ENCODE measurements at regions not wholly inside any gene's neighbourhood (a gene's known extent, or its start where the extent isn't known, plus 50 kb on each side); places are given as distances from the start of the nearest gene placed in this dataset.
A peak's percentile ranks its signal among the peaks of the same experiment; 100 is the strongest.
"Not testable (repeated sequence)": the region's sequence is repeated elsewhere in the genome, so short reads cannot be mapped to it uniquely, and the experiment has no call there.

DNA sequence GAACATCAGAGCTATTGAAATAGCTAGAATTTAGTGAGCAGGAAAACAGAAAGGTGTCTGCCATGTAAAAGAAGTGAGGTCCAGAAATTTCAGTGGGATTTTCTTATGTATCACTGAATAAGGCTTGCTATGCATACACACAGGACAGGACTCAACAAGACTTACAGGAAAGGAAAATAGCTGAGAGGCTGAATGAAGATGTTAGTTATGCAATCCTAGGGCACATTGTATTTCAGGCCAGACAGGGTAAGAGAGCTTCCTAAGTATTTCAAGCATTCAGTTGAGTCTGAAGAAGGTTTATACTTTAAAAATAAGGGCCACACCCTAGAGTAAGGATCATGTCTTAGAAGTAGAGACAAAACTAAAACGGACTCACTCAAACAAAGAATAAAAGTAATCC, 419.9 kb upstream of the PRR20A start:
- DNase-seq (no peak), ATAC-seq (no peak)
- TF ChIP-seq POLR2A (IDR thresholded peaks at IDR 0.05), result no peak
- peaks cover 0 to 3% (median 0%) of the 10 kb centered on the region in 12 donors for H3K9me3 ChIP-seq
- H3K4me1 ChIP-seq, result no peaks in the 10 kb centered on the region
- WGBS, 4 donors, result 71 to 81% (median 80%) methylated on average over 1 of the region's 1 CpG
- H3K27ac ChIP-seq, result no peak overlapping the region
- H3K27me3 ChIP-seq, result no peaks in the 10 kb centered on the region
- intact Hi-C loops (cut with DNase I), result no loop called here
- no peak overlapping the region for H3K4me3 ChIP-seq
- H3K36me3 ChIP-seq, result no peaks in the 10 kb centered on the region

DNA sequence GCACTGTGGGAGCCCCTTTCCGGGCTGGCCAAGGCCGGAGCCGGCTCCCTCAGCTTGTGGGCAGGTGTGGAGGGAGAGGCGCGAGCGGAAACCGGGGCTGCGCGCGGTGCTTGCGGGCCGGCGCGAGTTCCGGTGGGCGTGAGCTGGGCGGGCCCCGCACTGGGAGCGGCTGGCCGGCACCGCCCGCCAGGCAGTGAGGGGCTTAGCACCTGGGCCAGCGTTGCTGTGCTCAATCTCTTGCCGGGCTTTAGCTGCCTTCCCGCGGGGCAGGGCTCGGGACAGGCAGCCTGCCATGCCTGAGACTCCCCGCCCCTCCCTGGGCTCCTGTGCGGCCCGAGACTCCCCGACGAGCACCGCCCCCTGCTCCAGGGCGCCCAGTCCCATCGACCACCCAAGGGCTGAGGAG, 405.2 kb upstream of the PRR20A start:
- intact Hi-C loops (cut with DNase I), result no loop called here
- H3K27me3 ChIP-seq, result no peaks in the 10 kb centered on the region
- 93 to 97% (median 94%) methylated on average over 17 to 35 of the region's 35 CpGs for WGBS, 4 donors
- TF ChIP-seq, protein P1, sequence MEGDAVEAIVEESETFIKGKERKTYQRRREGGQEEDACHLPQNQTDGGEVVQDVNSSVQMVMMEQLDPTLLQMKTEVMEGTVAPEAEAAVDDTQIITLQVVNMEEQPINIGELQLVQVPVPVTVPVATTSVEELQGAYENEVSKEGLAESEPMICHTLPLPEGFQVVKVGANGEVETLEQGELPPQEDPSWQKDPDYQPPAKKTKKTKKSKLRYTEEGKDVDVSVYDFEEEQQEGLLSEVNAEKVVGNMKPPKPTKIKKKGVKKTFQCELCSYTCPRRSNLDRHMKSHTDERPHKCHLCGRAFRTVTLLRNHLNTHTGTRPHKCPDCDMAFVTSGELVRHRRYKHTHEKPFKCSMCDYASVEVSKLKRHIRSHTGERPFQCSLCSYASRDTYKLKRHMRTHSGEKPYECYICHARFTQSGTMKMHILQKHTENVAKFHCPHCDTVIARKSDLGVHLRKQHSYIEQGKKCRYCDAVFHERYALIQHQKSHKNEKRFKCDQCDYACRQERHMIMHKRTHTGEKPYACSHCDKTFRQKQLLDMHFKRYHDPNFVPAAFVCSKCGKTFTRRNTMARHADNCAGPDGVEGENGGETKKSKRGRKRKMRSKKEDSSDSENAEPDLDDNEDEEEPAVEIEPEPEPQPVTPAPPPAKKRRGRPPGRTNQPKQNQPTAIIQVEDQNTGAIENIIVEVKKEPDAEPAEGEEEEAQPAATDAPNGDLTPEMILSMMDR (IDR thresholded peaks at IDR 0.05), result no peak
- no peak for TF ChIP-seq POLR2A (IDR thresholded peaks at IDR 0.05)
- DNase-seq (peak in 1 of 5 donors; percentile 28), ATAC-seq (no peak)
- peaks cover 0 to 5% (median 0%) of the 10 kb centered on the region in 12 donors for H3K9me3 ChIP-seq
- no peak overlapping the region for H3K4me3 ChIP-seq
- H3K36me3 ChIP-seq, result no peaks in the 10 kb centered on the region
- no peaks in the 10 kb centered on the region for H3K4me1 ChIP-seq
- H3K27ac ChIP-seq, result no peak overlapping the region

DNA sequence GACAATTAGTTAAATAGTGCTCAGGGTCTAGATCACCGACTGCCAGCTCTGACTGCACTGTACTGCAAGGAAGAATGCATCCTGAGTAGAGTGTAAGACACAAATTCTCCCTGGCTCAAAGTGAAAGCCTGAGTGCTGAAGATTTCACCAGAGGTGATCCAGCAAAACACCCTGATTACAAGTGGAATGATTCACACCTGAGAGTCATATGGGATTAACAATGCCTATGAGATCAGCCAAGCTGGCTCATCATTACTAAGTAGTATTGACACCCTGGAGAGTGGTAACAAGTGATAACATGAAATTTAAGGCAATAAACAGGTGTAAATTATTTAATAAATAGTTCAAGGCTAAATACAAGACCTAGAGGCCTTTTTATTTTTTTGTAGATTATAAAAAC, 403.8 kb upstream of the PRR20A start:
- 59 to 80% (median 75%) methylated on average over 1 of the region's 1 CpG for WGBS, 4 donors
- intact Hi-C loops (cut with DNase I), result no loop called here
- H3K27ac ChIP-seq, result no peak overlapping the region
- no peaks in the 10 kb centered on the region for H3K4me1 ChIP-seq
- H3K4me3 ChIP-seq, result no peak overlapping the region
- no peaks in the 10 kb centered on the region for H3K36me3 ChIP-seq
- ATAC-seq (no peak), DNase-seq (no peak)
- H3K27me3 ChIP-seq, result no peaks in the 10 kb centered on the region
- H3K9me3 ChIP-seq, result peaks cover 0 to 5% (median 0%) of the 10 kb centered on the region in 12 donors
- no peak for TF ChIP-seq POLR2A (IDR thresholded peaks at IDR 0.05)
- TF ChIP-seq, protein P1 (IDR thresholded peaks at IDR 0.05), result no peak

DNA sequence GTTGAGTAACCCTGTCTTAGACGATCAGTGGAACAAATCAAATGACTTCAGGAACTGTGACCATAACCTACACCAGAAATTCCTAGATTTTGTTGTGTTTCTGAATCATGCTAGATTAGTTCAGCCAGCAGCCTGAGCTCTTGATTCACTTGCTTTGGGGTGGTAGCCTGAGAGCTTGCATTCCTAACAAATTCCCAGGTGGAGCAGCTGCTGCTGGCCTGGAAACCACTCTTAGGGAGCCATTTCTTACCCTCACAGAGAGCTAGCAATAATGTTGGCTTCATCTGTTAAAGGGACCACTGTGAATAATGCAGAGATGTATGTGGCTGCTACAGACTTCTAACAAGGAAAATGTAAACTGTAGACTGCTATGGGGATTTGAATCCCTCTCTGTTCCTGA, 388.1 kb upstream of the PRR20A start:
- no peak for DNase-seq
- Histone ChIP-seq H3K9me3 (peaks cover 0 to 10% (median 0%) of the 10 kb centered on the region in 12 donors), H3K4me3 (no peak overlapping the region), H3K36me3 (no peaks in the 10 kb centered on the region), H3K4me1 (no peaks in the 10 kb centered on the region), H3K27me3 (no peaks in the 10 kb centered on the region), H3K27ac (no peak overlapping the region)
- ATAC-seq, result no peak
- no peak for TF ChIP-seq POLR2A (IDR thresholded peaks at IDR 0.05)
- TF ChIP-seq, protein P1 (IDR thresholded peaks at IDR 0.05), result no peak
- 58 to 66% (median 63%) methylated on average over 1 of the region's 1 CpG for WGBS, 4 donors
- intact Hi-C loops (cut with DNase I), result no loop called here

DNA sequence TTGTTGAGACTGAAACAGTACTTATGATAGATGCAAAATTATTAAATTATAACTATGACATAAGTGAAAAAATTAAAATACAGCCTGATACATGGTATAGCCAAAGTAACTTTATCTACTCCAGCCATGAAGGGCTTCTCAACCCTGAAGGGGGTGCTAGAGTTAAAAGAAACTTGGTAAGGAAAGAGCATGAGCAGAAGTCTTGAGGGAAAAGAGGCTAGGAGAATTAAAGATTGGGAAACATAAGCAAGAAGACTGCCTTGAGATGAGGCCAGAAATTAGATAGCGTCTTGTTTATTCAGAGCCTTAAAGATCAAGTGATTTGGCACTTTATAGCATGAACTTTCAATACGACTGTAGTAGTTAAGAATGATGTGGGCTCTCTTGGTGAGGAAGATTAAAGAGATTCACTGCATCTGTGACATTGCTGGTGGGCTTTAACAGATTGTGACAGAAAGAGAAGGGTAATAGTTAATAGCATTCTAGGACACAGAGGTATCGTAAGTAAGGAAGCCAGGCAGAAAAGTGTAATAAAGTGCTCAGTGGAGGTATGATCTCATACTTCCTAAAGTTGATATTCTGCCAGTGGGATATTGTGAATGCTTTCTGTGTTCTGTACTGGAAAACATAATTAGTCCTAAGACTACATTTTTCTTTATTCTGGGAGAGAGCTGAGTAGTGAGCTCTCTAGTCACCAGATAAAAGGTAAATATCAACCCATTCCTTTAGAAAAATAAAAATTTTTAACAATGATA, 385.4 kb upstream of the PRR20A start:
- H3K36me3 ChIP-seq, result no peaks in the 10 kb centered on the region
- intact Hi-C loops (cut with DNase I), result no loop called here
- no peak overlapping the region for H3K27ac ChIP-seq
- no peak for TF ChIP-seq POLR2A (IDR thresholded peaks at IDR 0.05)
- TF ChIP-seq, protein P1 (IDR thresholded peaks at IDR 0.05), result peak in 5 of 12 donors; percentile 12 to 36 (median 16)
- H3K9me3 ChIP-seq, result peaks cover 0 to under 1% (median 0%) of the 10 kb centered on the region in 12 donors
- H3K27me3 ChIP-seq, result no peaks in the 10 kb centered on the region
- 38 to 46% (median 42%) methylated on average over 3 of the region's 3 CpGs for WGBS, 4 donors
- ATAC-seq (no peak), DNase-seq (no peak)
- H3K4me1 ChIP-seq, result no peaks in the 10 kb centered on the region
- no peak overlapping the region for H3K4me3 ChIP-seq

DNA sequence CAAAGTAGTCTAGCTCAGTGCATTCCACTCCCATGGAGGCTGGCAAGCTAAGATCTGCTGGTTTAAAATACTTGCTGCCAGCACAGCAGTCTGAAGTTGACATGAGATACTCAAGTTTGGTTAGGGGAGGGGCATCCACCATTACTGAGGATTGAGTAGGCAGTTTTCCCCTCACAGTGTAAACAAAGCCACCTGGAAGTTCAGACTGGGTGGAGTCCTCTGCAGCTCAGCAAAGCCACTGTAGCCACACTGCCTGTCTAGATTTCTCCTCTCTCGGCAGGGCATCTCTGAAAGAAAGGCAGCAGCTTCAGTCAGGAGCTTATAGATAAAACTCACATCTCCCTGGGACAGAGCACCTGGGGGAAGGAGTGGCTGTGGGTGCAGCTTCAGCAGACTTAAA, 377.4 kb upstream of the PRR20A start:
- H3K4me1 ChIP-seq; H3K27me3 ChIP-seq; ATAC-seq; H3K36me3 ChIP-seq; H3K27ac ChIP-seq; DNase-seq; H3K4me3 ChIP-seq; intact Hi-C loops (cut with DNase I): not testable (repeated sequence)
- 77 to 100% (median 87%) methylated on average over 1 of the region's 1 CpG for WGBS, 4 donors
- H3K9me3 ChIP-seq, result peaks cover 0 to 23% (median 4%) of the 10 kb centered on the region in 12 donors

Data from heart left ventricle (tissue), 16 donors.